ENCODE measurements at regions not wholly inside any gene's neighbourhood (a gene's known extent, or its start where the extent isn't known, plus 50 kb on each side); places are given as distances from the start of the nearest gene placed in this dataset.

GRCh38 chr13:78339927-78340326 lies 263.4 kb downstream of the POU4F1 start:
- Histone ChIP-seq H2AFZ (ENCODE audit: low read length) (no peak overlapping the region), H3K79me2 (ENCODE audit: insufficient read depth, low read length) (no peaks in the 10 kb centered on the region), H3K4me3 (replicated peaks in 1 of 3; ENCODE audit: insufficient read depth in 1 of 3, low read depth in 2 of 3, low read length in 3 of 3) (no peak overlapping the region), H3K9ac (ENCODE audit: insufficient read depth, low read depth, low read length) (no peak overlapping the region), H3K4me2 (ENCODE audit: low read depth, low read length) (no peak overlapping the region), H4K20me1 (ENCODE audit: insufficient read depth, low read length) (no peaks in the 10 kb centered on the region), H3K27me3 (ENCODE audit: control insufficient read depth in 1 of 2, insufficient read depth in 2 of 2, low read length in 2 of 2) (no peaks in the 10 kb centered on the region; a peak in 1 of 5 replicates), H3K27ac (ENCODE audit: extremely low read length, insufficient read depth, low read length) (no peak overlapping the region), H3K36me3 (replicated peaks in 1 of 2; ENCODE audit: control insufficient read depth in 1 of 2, insufficient read depth in 2 of 2, low read length in 2 of 2) (no peaks in the 10 kb centered on the region), H3K9me3 (ENCODE audit: low read length) (no peaks in the 10 kb centered on the region), H3K4me1 (ENCODE audit: insufficient read depth, low read length) (no peaks in the 10 kb centered on the region)
- intact Hi-C loops (cut with micrococcal nuclease; ENCODE audit: unreplicated experiment) (no loop called here), in situ Hi-C loops (cut with HindIII; ENCODE audit: extremely low pct_ligation_motif_present, low pct_unique_long_range_greater_than_20kb) (no loop called here)
- no peak for DNase-seq (ENCODE audit: low spot score)
- no peak for FAIRE-seq
- CTCF ChIA-PET (ENCODE audit: low intra/inter-chr PET ratio, low total read pairs), result no interaction called here
- no TSS peak for BruUV-seq (replicated peaks)
- no peak for ATAC-seq
- 0% methylated on average over 2 of the region's 2 CpGs for WGBS (ENCODE audit: low lambda C conversion rate)
- TF ChIP-seq SIN3B (IDR thresholded peaks at IDR 0.05; ENCODE audit: low read length) (no peak), ARID4A (CRISPR knock-in tag; IDR thresholded peaks at IDR 0.05; ENCODE audit: borderline replicate concordance) (no peak), ZNF747 (CRISPR knock-in tag; IDR thresholded peaks at IDR 0.05; ENCODE audit: borderline replicate concordance) (no peak), ZNF484 (CRISPR knock-in tag; IDR thresholded peaks at IDR 0.05; ENCODE audit: borderline replicate concordance, low read depth) (no peak), HNRNPLL (IDR thresholded peaks at IDR 0.05; ENCODE audit: low read depth, low read length, poor library complexity, severe bottlenecking) (no peak)
- POLR2A ChIA-PET, result no interaction called here

All from HepG2 (cell line).